ENCODE measurements at regions not wholly inside any gene's neighbourhood (a gene's known extent, or its start where the extent isn't known, plus 50 kb on each side); places are given as distances from the start of the nearest gene placed in this dataset.
"Not testable (repeated sequence)": the region's sequence is repeated elsewhere in the genome, so short reads cannot be mapped to it uniquely, and the experiment has no call there.

DNA sequence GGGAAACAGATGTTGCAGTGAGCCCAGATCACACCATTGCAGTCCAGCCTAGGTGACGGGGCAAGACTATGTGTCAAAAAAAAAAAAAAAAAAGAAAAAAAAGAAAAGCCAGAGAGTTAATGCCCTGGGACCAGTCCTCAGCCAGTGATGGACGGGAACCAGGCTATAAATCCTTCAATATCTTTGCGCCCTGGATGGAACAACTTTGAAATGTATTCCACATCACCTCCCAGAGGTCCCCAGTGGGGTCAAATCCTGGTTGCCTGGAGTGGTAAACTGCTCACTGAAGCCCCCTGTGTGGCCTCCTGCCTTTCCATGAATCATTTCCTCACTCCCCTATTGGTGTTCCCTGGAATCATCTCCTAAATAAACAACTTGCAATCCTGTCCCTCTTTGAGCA, 166.9 kb downstream of the DEFB131A start:
- TF ChIP-seq SMC3 (conservative IDR thresholded peaks at IDR 0.05; ENCODE audit: poor library complexity) = no peak
- no peak for TF ChIP-seq POLR2AphosphoS5 (IDR thresholded peaks at IDR 0.05)
- TF ChIP-seq TAF1 (IDR thresholded peaks at IDR 0.05; ENCODE audit: low read depth) = no peak
- no peak for TF ChIP-seq REST (IDR thresholded peaks at IDR 0.05; ENCODE audit: borderline replicate concordance)
- TF ChIP-seq RAD21 (conservative IDR thresholded peaks at IDR 0.05) = no peak
- TF ChIP-seq, protein P1, sequence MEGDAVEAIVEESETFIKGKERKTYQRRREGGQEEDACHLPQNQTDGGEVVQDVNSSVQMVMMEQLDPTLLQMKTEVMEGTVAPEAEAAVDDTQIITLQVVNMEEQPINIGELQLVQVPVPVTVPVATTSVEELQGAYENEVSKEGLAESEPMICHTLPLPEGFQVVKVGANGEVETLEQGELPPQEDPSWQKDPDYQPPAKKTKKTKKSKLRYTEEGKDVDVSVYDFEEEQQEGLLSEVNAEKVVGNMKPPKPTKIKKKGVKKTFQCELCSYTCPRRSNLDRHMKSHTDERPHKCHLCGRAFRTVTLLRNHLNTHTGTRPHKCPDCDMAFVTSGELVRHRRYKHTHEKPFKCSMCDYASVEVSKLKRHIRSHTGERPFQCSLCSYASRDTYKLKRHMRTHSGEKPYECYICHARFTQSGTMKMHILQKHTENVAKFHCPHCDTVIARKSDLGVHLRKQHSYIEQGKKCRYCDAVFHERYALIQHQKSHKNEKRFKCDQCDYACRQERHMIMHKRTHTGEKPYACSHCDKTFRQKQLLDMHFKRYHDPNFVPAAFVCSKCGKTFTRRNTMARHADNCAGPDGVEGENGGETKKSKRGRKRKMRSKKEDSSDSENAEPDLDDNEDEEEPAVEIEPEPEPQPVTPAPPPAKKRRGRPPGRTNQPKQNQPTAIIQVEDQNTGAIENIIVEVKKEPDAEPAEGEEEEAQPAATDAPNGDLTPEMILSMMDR (IDR thresholded peaks at IDR 0.05; ENCODE audit: poor library complexity, severe bottlenecking) = no peak
- no peak for TF ChIP-seq EZH2 (IDR thresholded peaks at IDR 0.05; ENCODE audit: borderline replicate concordance, insufficient read depth, low read length, poor library complexity, severe bottlenecking)
- TF ChIP-seq MXI1 (conservative IDR thresholded peaks at IDR 0.05; ENCODE audit: poor library complexity, severe bottlenecking) = no peak
- Histone ChIP-seq H3K4me2 (ENCODE audit: low read length) (no peak overlapping the region), H3K79me2 (replicated peaks; ENCODE audit: insufficient read depth, low read length) (no peaks in the 10 kb centered on the region), H3F3A (ENCODE audit: insufficient read depth, low read length, poor library complexity, severe bottlenecking) (no peaks in the 10 kb centered on the region), H3K36me3 (ENCODE audit: insufficient read depth, low read length) (no peaks in the 10 kb centered on the region), H2AFZ (ENCODE audit: low read depth, low read length) (no peak overlapping the region), H4K20me1 (ENCODE audit: insufficient read depth) (no peaks in the 10 kb centered on the region), H3K27ac (ENCODE audit: low read length) (no peak overlapping the region), H3K27me3 (ENCODE audit: insufficient read depth, low read depth, low read length) (no peaks in the 10 kb centered on the region), H3K4me3 (ENCODE audit: low read length) (no peak overlapping the region), H3K9me3 (ENCODE audit: low read length) (no peaks in the 10 kb centered on the region), H3K9ac (ENCODE audit: low read length) (no peak overlapping the region), H3K9me2 (ENCODE audit: insufficient read depth, low read length) (no peaks in the 10 kb centered on the region)

- not testable (repeated sequence) for H3F3A ChIP-seq (ENCODE audit: insufficient read depth, low read length, poor library complexity, severe bottlenecking); H3K79me2 ChIP-seq (replicated peaks; ENCODE audit: insufficient read depth, low read length); H3K4me2 ChIP-seq (ENCODE audit: low read length); H3K9me3 ChIP-seq (ENCODE audit: low read length); H3K9me2 ChIP-seq (ENCODE audit: insufficient read depth, low read length); H3K27ac ChIP-seq (ENCODE audit: low read length); H3K27me3 ChIP-seq (ENCODE audit: insufficient read depth, low read depth, low read length); H4K20me1 ChIP-seq (ENCODE audit: insufficient read depth); H3K36me3 ChIP-seq (ENCODE audit: insufficient read depth, low read length); H3K9ac ChIP-seq (ENCODE audit: low read length); H2AFZ ChIP-seq (ENCODE audit: low read depth, low read length); H3K4me3 ChIP-seq (ENCODE audit: low read length)
Observed at GRCh38 chr4:9636411-9636810, 145.0 kb upstream of the DRD5 start.

GRCh38 chr4:9659678-9660077, 121.8 kb upstream of the DRD5 start:
- H3F3A ChIP-seq (ENCODE audit: insufficient read depth, low read length, poor library complexity, severe bottlenecking); H3K79me2 ChIP-seq (replicated peaks; ENCODE audit: insufficient read depth, low read length); H3K27ac ChIP-seq (ENCODE audit: low read length); H2AFZ ChIP-seq (ENCODE audit: low read depth, low read length); H3K9me3 ChIP-seq (ENCODE audit: low read length); H4K20me1 ChIP-seq (ENCODE audit: insufficient read depth); H3K36me3 ChIP-seq (ENCODE audit: insufficient read depth, low read length); H3K9me2 ChIP-seq (ENCODE audit: insufficient read depth, low read length); H3K4me2 ChIP-seq (ENCODE audit: low read length); H3K9ac ChIP-seq (ENCODE audit: low read length); H3K27me3 ChIP-seq (ENCODE audit: insufficient read depth, low read depth, low read length); H3K4me3 ChIP-seq (ENCODE audit: low read length): not testable (repeated sequence)
- TF ChIP-seq, protein P1 (IDR thresholded peaks at IDR 0.05; ENCODE audit: poor library complexity, severe bottlenecking) = peak; percentile 46
- TF ChIP-seq SMC3 (conservative IDR thresholded peaks at IDR 0.05; ENCODE audit: poor library complexity) = peak; percentile 29

DNA sequence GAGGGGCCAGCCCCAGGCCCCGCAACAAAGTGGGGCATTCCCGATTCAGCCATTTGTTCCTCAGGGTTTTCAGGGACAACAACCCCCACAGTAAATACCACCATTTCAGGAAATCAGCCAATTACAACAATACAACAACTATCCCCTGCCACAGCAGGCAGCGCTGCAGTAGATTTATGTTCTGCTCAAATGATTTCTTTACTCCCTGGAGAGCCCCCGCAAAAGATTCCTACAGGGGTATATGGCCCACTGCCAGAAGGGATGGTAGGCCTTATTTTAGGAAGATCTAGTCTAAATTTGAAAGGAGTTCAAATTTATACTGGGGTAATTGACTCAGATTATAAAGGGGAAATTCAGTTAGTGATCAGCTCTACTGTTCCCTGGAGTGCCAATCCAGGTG, 120.5 kb upstream of the DRD5 start:
- H3K27ac ChIP-seq (ENCODE audit: low read length); H3K9me3 ChIP-seq (ENCODE audit: low read length); H3K4me3 ChIP-seq (ENCODE audit: low read length); H3K9ac ChIP-seq (ENCODE audit: low read length); H3K36me3 ChIP-seq (ENCODE audit: insufficient read depth, low read length); H3K4me2 ChIP-seq (ENCODE audit: low read length); H2AFZ ChIP-seq (ENCODE audit: low read depth, low read length); H3K9me2 ChIP-seq (ENCODE audit: insufficient read depth, low read length); H3K27me3 ChIP-seq (ENCODE audit: insufficient read depth, low read depth, low read length); H3K79me2 ChIP-seq (replicated peaks; ENCODE audit: insufficient read depth, low read length); H4K20me1 ChIP-seq (ENCODE audit: insufficient read depth); H3F3A ChIP-seq (ENCODE audit: insufficient read depth, low read length, poor library complexity, severe bottlenecking): not testable (repeated sequence)

DNA sequence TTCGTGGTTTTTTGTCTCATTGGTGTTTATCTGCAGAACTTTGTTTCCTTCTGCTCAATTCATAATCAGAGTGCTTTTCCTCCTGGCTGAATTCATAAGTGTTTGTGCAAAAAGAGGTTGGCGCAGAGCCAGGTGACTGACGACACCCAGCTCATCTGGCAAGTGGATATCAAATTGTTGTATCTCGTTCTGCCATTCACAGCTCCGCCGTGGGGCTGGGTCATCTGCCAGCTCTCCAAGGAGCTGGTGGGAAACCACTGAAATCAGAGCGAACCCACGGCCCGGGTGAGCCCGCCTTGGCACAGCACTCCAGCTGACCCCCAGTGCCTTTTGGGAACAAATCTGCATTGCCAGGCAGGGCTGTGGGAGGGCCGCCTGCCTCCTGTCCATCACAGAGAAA, 110.7 kb upstream of the DRD5 start:
- not testable (repeated sequence) for H3K9ac ChIP-seq (ENCODE audit: low read length); H3K27ac ChIP-seq (ENCODE audit: low read length)

More for the DNA sequence above, 110.7 kb upstream of the DRD5 start:
- H4K20me1 ChIP-seq (ENCODE audit: insufficient read depth); H3K4me3 ChIP-seq (ENCODE audit: low read length); H3K9me2 ChIP-seq (ENCODE audit: insufficient read depth, low read length); H3K79me2 ChIP-seq (replicated peaks; ENCODE audit: insufficient read depth, low read length); H3K36me3 ChIP-seq (ENCODE audit: insufficient read depth, low read length); H3F3A ChIP-seq (ENCODE audit: insufficient read depth, low read length, poor library complexity, severe bottlenecking); H3K4me2 ChIP-seq (ENCODE audit: low read length); H3K27me3 ChIP-seq (ENCODE audit: insufficient read depth, low read depth, low read length); H3K9me3 ChIP-seq (ENCODE audit: low read length); H2AFZ ChIP-seq (ENCODE audit: low read depth, low read length): not testable (repeated sequence)
